GM18498 (cell line): ENCODE measurements at regions not wholly inside any gene's neighbourhood (a gene's known extent, or its start where the extent isn't known, plus 50 kb on each side); places are given as distances from the start of the nearest gene placed in this dataset.

Experiments used
- ATAC-seq: cut with Tn5 transposase; IDR thresholded peaks from one replicate; pipeline ENCODE4 v1.9.1; 2021; ENCODE audit warnings: mild to moderate bottlenecking, moderate library complexity; ENCODE audit not compliant: unreplicated experiment

GRCh38 chr2:48098539-48098938 is 192.2 kb upstream of the FBXO11 start:
- no peak for ATAC-seq

GRCh38 chr2:48104418-48104817 is 198.1 kb upstream of the FBXO11 start:
- ATAC-seq: no peak

- ATAC-seq: no peak
These were observed 199.6 kb upstream of the FBXO11 start for GRCh38 chr2:48105848-48106247.

- no peak for ATAC-seq
These were observed 201.1 kb upstream of the FBXO11 start for GRCh38 chr2:48107326-48107925.

GRCh38 chr2:48108455-48108854 is 202.2 kb upstream of the FBXO11 start:
- ATAC-seq: no peak

- no peak for ATAC-seq
These were observed 203.3 kb upstream of the FBXO11 start for GRCh38 chr2:48109491-48110204.

GRCh38 chr2:48110492-48110891 is 204.0 kb upstream of the FOXN2 start:
- no peak for ATAC-seq

GRCh38 chr2:48112911-48113680 is 201.4 kb upstream of the FOXN2 start:
- ATAC-seq: no peak

- no peak for ATAC-seq
These were observed 200.7 kb upstream of the FOXN2 start for GRCh38 chr2:48113767-48114166.

GRCh38 chr2:48114256-48114655 is 200.2 kb upstream of the FOXN2 start:
- ATAC-seq: peak; percentile 49

GRCh38 chr2:48116497-48116896 is 198.0 kb upstream of the FOXN2 start:
- ATAC-seq: no peak

GRCh38 chr2:48118895-48119294 is 195.6 kb upstream of the FOXN2 start:
- ATAC-seq: no peak

GRCh38 chr2:48120112-48120511 is 194.4 kb upstream of the FOXN2 start:
- no peak for ATAC-seq

- no peak for ATAC-seq
These were observed 193.7 kb upstream of the FOXN2 start for GRCh38 chr2:48120759-48121242.

- ATAC-seq: no peak
These were observed 192.3 kb upstream of the FOXN2 start for GRCh38 chr2:48122166-48122565.

- no peak for ATAC-seq
These were observed 189.9 kb upstream of the FOXN2 start for GRCh38 chr2:48124592-48124991.

- no peak for ATAC-seq
These were observed 188.3 kb upstream of the FOXN2 start for GRCh38 chr2:48126162-48126561.

- ATAC-seq: no peak
These were observed 186.8 kb upstream of the FOXN2 start for GRCh38 chr2:48127612-48128191.

- no peak for ATAC-seq
These were observed 185.1 kb upstream of the FOXN2 start for GRCh38 chr2:48129293-48129950.

GRCh38 chr2:48131539-48132270 is 182.8 kb upstream of the FOXN2 start:
- no peak for ATAC-seq
